Hepatocyte (in vitro differentiated cells): ENCODE measurements at regions not wholly inside any gene's neighbourhood (a gene's known extent, or its start where the extent isn't known, plus 50 kb on each side); places are given as distances from the start of the nearest gene placed in this dataset.

Experiments used
- DNase-seq: peaks from one replicate; pipeline ENCODE4 v3.0.0-alpha.2; 2016; ENCODE audit warnings: low spot score
- H2AFZ ChIP-seq: fragments of 200-600 bp; sonication (generic); 2 replicates; pipeline ENCODE4 v1.6.0; 2016; ENCODE audit warnings: antibody characterized with exemption, mild to moderate bottlenecking
- H3K27ac ChIP-seq: fragments of 200-600 bp; sonication (generic); 2 replicates; pipeline ENCODE4 v1.5.1; 2016; ENCODE audit warnings: mild to moderate bottlenecking
- H3K27me3 ChIP-seq: fragments of 200-600 bp; sonication (generic); 2 replicates; pipeline ENCODE4 v1.6.1; 2016
- H3K36me3 ChIP-seq: fragments of 200-600 bp; sonication (generic); replicated peaks from 2 replicates; pipeline ENCODE4 v1.5.1; 2016; ENCODE audit warnings: low read depth; ENCODE audit not compliant: insufficient read depth
- H3K4me1 ChIP-seq: fragments of 200-600 bp; sonication (generic); 2 replicates; pipeline ENCODE4 v1.5.1; 2016; ENCODE audit warnings: mild to moderate bottlenecking, moderate library complexity; ENCODE audit not compliant: insufficient read depth
- H3K4me2 ChIP-seq: fragments of 200-600 bp; sonication (generic); 2 replicates; pipeline ENCODE4 v1.6.0; 2016
- H3K4me3 ChIP-seq: fragments of 200-600 bp; sonication (generic); 2 replicates; pipeline ENCODE4 v1.5.1; 2016; ENCODE audit warnings: mild to moderate bottlenecking
- H3K79me2 ChIP-seq: fragments of 200-600 bp; sonication (generic); 2 replicates; pipeline ENCODE4 v1.6.0; 2017; ENCODE audit warnings: mild to moderate bottlenecking
- H3K9me2 ChIP-seq: fragments of 200-600 bp; sonication (generic); replicated peaks from 2 replicates; pipeline ENCODE4 v1.6.0; 2017; ENCODE audit warnings: mild to moderate bottlenecking; ENCODE audit not compliant: insufficient read depth
- H3K9me3 ChIP-seq: fragments of 200-600 bp; sonication (generic); 2 replicates; pipeline ENCODE4 v1.5.1; 2016; ENCODE audit warnings: low read depth, mild to moderate bottlenecking
- H4K20me1 ChIP-seq: fragments of 200-600 bp; sonication (generic); 2 replicates; pipeline ENCODE4 v1.6.0; 2016; ENCODE audit warnings: mild to moderate bottlenecking; ENCODE audit not compliant: insufficient read depth, poor library complexity, severe bottlenecking
- EZH2 ChIP-seq: fragments of 200-600 bp; sonication (generic); IDR thresholded peaks from 2 replicates; pipeline ENCODE4 v1.6.1; 2016; ENCODE audit warnings: antibody characterized with exemption, mild to moderate bottlenecking, borderline replicate concordance
- EZH2phosphoT487 ChIP-seq: fragments of 200-600 bp; sonication (generic); IDR thresholded peaks from one replicate; pipeline ENCODE4 v1.6.1; 2018; ENCODE audit warnings: antibody characterized with exemption, mild to moderate bottlenecking, low read depth, moderate library complexity; ENCODE audit not compliant: unreplicated experiment, severe bottlenecking
- WGBS: methylation state at CpG from one replicate; pipeline ENCODE4 v1.1.6; 2016; ENCODE audit warnings: low lambda C conversion rate; ENCODE audit errors: missing lambda C conversion rate; 5-methylcytosine and 5-hydroxymethylcytosine counted together
- TF ChIP-seq, protein P1 (sequence below): fragments of 200-600 bp; sonication (generic); IDR thresholded peaks from 2 replicates; pipeline ENCODE4 v1.5.1; 2016; ENCODE audit warnings: antibody characterized with exemption, mild to moderate bottlenecking; ENCODE audit not compliant: poor library complexity

- Histone ChIP-seq H3K4me1 (no peaks in the 10 kb centered on the region), H3K27ac (no peak overlapping the region), H3K9me2 (no peaks in the 10 kb centered on the region), H3K4me2 (no peak overlapping the region), H3K79me2 (no peaks in the 10 kb centered on the region), H4K20me1 (no peaks in the 10 kb centered on the region), H3K27me3 (no peaks in the 10 kb centered on the region), H3K9me3 (no peaks in the 10 kb centered on the region), H3K4me3 (no peak overlapping the region), H2AFZ (no peak overlapping the region), H3K36me3 (no peaks in the 10 kb centered on the region)
- no peak for DNase-seq
- 87% methylated on average over 2 of the region's 2 CpGs for WGBS
- TF ChIP-seq, protein P1, sequence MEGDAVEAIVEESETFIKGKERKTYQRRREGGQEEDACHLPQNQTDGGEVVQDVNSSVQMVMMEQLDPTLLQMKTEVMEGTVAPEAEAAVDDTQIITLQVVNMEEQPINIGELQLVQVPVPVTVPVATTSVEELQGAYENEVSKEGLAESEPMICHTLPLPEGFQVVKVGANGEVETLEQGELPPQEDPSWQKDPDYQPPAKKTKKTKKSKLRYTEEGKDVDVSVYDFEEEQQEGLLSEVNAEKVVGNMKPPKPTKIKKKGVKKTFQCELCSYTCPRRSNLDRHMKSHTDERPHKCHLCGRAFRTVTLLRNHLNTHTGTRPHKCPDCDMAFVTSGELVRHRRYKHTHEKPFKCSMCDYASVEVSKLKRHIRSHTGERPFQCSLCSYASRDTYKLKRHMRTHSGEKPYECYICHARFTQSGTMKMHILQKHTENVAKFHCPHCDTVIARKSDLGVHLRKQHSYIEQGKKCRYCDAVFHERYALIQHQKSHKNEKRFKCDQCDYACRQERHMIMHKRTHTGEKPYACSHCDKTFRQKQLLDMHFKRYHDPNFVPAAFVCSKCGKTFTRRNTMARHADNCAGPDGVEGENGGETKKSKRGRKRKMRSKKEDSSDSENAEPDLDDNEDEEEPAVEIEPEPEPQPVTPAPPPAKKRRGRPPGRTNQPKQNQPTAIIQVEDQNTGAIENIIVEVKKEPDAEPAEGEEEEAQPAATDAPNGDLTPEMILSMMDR: no peak
- TF ChIP-seq EZH2 (no peak), EZH2phosphoT487 (no peak)
Measured at GRCh38 chr3:180319461-180319860, 282.5 kb upstream of the TTC14 start.

DNA sequence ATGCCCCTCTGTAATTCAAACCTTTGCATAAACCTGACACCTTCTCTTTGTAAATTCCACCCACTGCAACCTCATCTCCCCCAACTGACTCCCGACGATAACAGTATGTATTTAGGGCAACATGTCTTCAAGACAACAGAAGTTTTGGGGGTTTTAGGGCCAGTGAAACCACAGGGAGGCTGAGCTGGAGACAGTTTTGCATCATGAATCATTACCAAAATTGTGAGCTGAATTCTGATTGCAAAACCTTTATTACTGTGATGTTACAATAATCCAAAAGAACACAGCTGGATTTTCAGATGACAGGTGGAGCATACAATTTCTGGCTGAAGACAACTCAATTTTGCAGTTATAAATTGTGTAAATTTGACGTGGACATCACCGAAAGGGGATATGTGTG, 281.3 kb upstream of the TTC14 start:
- Histone ChIP-seq H3K27ac (no peak overlapping the region), H3K79me2 (no peaks in the 10 kb centered on the region), H4K20me1 (no peaks in the 10 kb centered on the region), H3K4me2 (no peak overlapping the region), H3K9me2 (no peaks in the 10 kb centered on the region), H3K9me3 (no peaks in the 10 kb centered on the region), H2AFZ (no peak overlapping the region), H3K27me3 (no peaks in the 10 kb centered on the region), H3K36me3 (no peaks in the 10 kb centered on the region), H3K4me1 (no peaks in the 10 kb centered on the region), H3K4me3 (no peak overlapping the region)
- 84% methylated on average over 4 of the region's 4 CpGs for WGBS
- TF ChIP-seq EZH2phosphoT487 (no peak), EZH2 (no peak)
- TF ChIP-seq, protein P1: no peak
- DNase-seq: no peak

DNA sequence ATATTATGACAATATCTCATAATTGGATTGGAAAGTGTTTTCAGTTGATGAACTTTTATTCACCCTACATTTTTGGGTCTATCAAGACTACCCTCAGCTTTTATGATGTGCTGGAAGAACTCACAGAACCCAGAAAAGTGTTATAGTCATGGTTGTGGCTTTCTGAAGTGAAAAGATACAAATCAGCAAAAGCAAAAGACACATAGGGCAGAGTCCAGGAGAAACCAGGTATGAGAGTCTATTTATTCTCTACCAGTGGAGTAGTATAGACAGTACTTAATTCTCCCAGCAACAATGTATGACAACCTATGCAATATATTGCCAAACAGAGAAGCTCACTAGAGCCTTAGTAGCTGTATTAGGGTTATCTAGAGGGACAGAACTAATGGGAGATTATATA, 280.4 kb upstream of the TTC14 start:
- no peaks in the 10 kb centered on the region for H4K20me1 ChIP-seq
- H3K79me2 ChIP-seq: no peaks in the 10 kb centered on the region
- H3K27me3 ChIP-seq: no peaks in the 10 kb centered on the region
- no peak overlapping the region for H2AFZ ChIP-seq
- H3K27ac ChIP-seq: no peak overlapping the region
- no peaks in the 10 kb centered on the region for H3K4me1 ChIP-seq
- no peaks in the 10 kb centered on the region for H3K36me3 ChIP-seq
- H3K9me2 ChIP-seq: no peaks in the 10 kb centered on the region
- no peak for DNase-seq
- no peaks in the 10 kb centered on the region for H3K9me3 ChIP-seq
- H3K4me2 ChIP-seq: no peak overlapping the region
- H3K4me3 ChIP-seq: no peak overlapping the region
- TF ChIP-seq EZH2phosphoT487 (no peak), EZH2 (no peak)
- TF ChIP-seq, protein P1: no peak

DNA sequence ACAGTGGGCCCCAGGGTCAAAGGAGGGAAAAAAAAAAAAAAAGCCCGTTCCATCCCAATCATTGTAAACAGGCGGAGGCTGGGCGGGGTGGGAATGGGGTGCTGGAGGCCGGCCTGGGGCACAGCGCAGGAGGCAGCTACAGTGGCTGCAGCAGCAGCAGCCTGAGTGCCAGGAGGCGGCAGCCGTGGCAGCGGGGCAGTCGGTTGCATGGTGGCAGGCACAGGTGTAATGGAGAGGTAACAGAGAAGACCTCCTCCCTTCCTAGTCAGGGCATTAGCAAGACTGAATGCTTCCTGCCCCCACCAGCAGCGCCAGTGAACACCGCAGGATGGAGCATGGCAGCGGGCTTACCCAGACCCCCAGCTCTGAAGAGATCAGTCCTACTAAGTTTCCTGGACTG, 279.1 kb upstream of the TTC14 start:
- 95% methylated on average over 11 of the region's 12 CpGs for WGBS
- H3K9me3 ChIP-seq: no peaks in the 10 kb centered on the region
- H3K79me2 ChIP-seq: no peaks in the 10 kb centered on the region
- H4K20me1 ChIP-seq: no peaks in the 10 kb centered on the region
- H3K4me3 ChIP-seq: no peak overlapping the region
- DNase-seq: no peak
- H3K9me2 ChIP-seq: no peaks in the 10 kb centered on the region
- TF ChIP-seq EZH2 (no peak), EZH2phosphoT487 (no peak)
- TF ChIP-seq, protein P1: no peak
- H3K36me3 ChIP-seq: no peaks in the 10 kb centered on the region
- no peaks in the 10 kb centered on the region for H3K27me3 ChIP-seq
- H3K27ac ChIP-seq: no peak overlapping the region
- H3K4me2 ChIP-seq: no peak overlapping the region
- H3K4me1 ChIP-seq: no peaks in the 10 kb centered on the region
- H2AFZ ChIP-seq: no peak overlapping the region
